GM18909 (cell line): ENCODE measurements at regions not wholly inside any gene's neighbourhood (a gene's known extent, or its start where the extent isn't known, plus 50 kb on each side); places are given as distances from the start of the nearest gene placed in this dataset.

Experiments used
- ATAC-seq: cut with Tn5 transposase; IDR thresholded peaks from one replicate; pipeline ENCODE4 v1.9.1; 2021; ENCODE audit warnings: mild to moderate bottlenecking; ENCODE audit not compliant: unreplicated experiment, poor library complexity

- ATAC-seq = no peak
These were observed 75.0 kb downstream of the PTPDC1 start for GRCh38 chr9:94159069-94159939.

- ATAC-seq = no peak
These were observed 76.6 kb downstream of the PTPDC1 start for GRCh38 chr9:94160594-94161501.

- ATAC-seq = no peak
These were observed 77.4 kb downstream of the PTPDC1 start for GRCh38 chr9:94161673-94162072.

- no peak for ATAC-seq
These were observed 80.7 kb downstream of the PTPDC1 start for GRCh38 chr9:94164806-94165549.

- peak; percentile 94 for ATAC-seq
These were observed 81.5 kb downstream of the PTPDC1 start for GRCh38 chr9:94165592-94166235.

GRCh38 chr9:94166236-94166975 lies 82.1 kb downstream of the PTPDC1 start:
- ATAC-seq = peak; percentile 66

- no peak for ATAC-seq
These were observed 82.7 kb downstream of the PTPDC1 start for GRCh38 chr9:94166976-94167346.

- no peak for ATAC-seq
These were observed 83.2 kb downstream of the PTPDC1 start for GRCh38 chr9:94167376-94167890.

GRCh38 chr9:94168203-94169000 lies 84.1 kb downstream of the PTPDC1 start:
- no peak for ATAC-seq

- ATAC-seq = no peak
These were observed 85.7 kb downstream of the PTPDC1 start for GRCh38 chr9:94169968-94170367.

GRCh38 chr9:94173632-94174031 lies 85.5 kb upstream of the ZNF169 start:
- ATAC-seq = no peak

GRCh38 chr9:94174164-94174563 lies 84.9 kb upstream of the ZNF169 start:
- no peak for ATAC-seq

GRCh38 chr9:94175669-94176068 lies 83.4 kb upstream of the ZNF169 start:
- ATAC-seq = no peak

- ATAC-seq = no peak
These were observed 82.5 kb upstream of the ZNF169 start for GRCh38 chr9:94176608-94177007.

GRCh38 chr9:94178927-94179326 lies 80.2 kb upstream of the ZNF169 start:
- peak; percentile 62 for ATAC-seq

GRCh38 chr9:94181408-94182181 lies 77.5 kb upstream of the ZNF169 start:
- ATAC-seq = no peak

GRCh38 chr9:94182532-94182931 lies 76.6 kb upstream of the ZNF169 start:
- no peak for ATAC-seq
